ENCODE measurements at regions not wholly inside any gene's neighbourhood (a gene's known extent, or its start where the extent isn't known, plus 50 kb on each side); places are given as distances from the start of the nearest gene placed in this dataset.

- H3K79me2 ChIP-seq (ENCODE audit: insufficient read depth, low read length): no peaks in the 10 kb centered on the region
- H3K4me1 ChIP-seq (ENCODE audit: insufficient read depth, low read length): no peaks in the 10 kb centered on the region
- no peak overlapping the region for H3K4me3 ChIP-seq (ENCODE audit: insufficient read depth, low read length)
- H3K27me3 ChIP-seq (ENCODE audit: insufficient read depth, low read length): no peaks in the 10 kb centered on the region
- no peak for TF ChIP-seq CTCF (IDR thresholded peaks at IDR 0.05; ENCODE audit: extremely low read depth, low read depth, low read length)
- peaks cover 1% of the 10 kb centered on the region for H3K9me3 ChIP-seq (ENCODE audit: low read depth, low read length)
- no peaks in the 10 kb centered on the region for H3K36me3 ChIP-seq (ENCODE audit: insufficient read depth, low read length)
- no peaks in the 10 kb centered on the region for H4K20me1 ChIP-seq (ENCODE audit: insufficient read depth, low read length)
- no peak overlapping the region for H3K27ac ChIP-seq (ENCODE audit: low read depth, low read length)
- H2AFZ ChIP-seq (ENCODE audit: low read length): no peak overlapping the region
- no peak for DNase-seq (ENCODE audit: insufficient read length, low spot score, missing footprints)
- H3K4me2 ChIP-seq (ENCODE audit: insufficient read depth, low read length): no peak overlapping the region
These were observed 138.2 kb upstream of the TUSC1 start for GRCh38 chr9:25816439-25816838.

GRCh38 chr9:25814023-25814422 is 135.8 kb upstream of the TUSC1 start:
- Histone ChIP-seq H3K4me3 (ENCODE audit: insufficient read depth, low read length) (no peak overlapping the region), H3K36me3 (ENCODE audit: insufficient read depth, low read length) (no peaks in the 10 kb centered on the region), H3K4me2 (ENCODE audit: insufficient read depth, low read length) (no peak overlapping the region), H3K27me3 (ENCODE audit: insufficient read depth, low read length) (no peaks in the 10 kb centered on the region), H3K4me1 (ENCODE audit: insufficient read depth, low read length) (no peaks in the 10 kb centered on the region), H3K79me2 (ENCODE audit: insufficient read depth, low read length) (no peaks in the 10 kb centered on the region), H3K9me3 (ENCODE audit: low read depth, low read length) (peaks cover 1% of the 10 kb centered on the region), H3K27ac (ENCODE audit: low read depth, low read length) (no peak overlapping the region), H2AFZ (ENCODE audit: low read length) (no peak overlapping the region), H4K20me1 (ENCODE audit: insufficient read depth, low read length) (no peaks in the 10 kb centered on the region)
- no peak for TF ChIP-seq CTCF (IDR thresholded peaks at IDR 0.05; ENCODE audit: extremely low read depth, low read depth, low read length)
- DNase-seq (ENCODE audit: insufficient read length, low spot score, missing footprints): no peak

GRCh38 chr9:25813478-25813877 is 135.2 kb upstream of the TUSC1 start:
- Histone ChIP-seq H3K4me3 (ENCODE audit: insufficient read depth, low read length) (no peak overlapping the region), H3K27ac (ENCODE audit: low read depth, low read length) (no peak overlapping the region), H3K36me3 (ENCODE audit: insufficient read depth, low read length) (no peaks in the 10 kb centered on the region), H4K20me1 (ENCODE audit: insufficient read depth, low read length) (no peaks in the 10 kb centered on the region), H3K4me2 (ENCODE audit: insufficient read depth, low read length) (no peak overlapping the region), H3K79me2 (ENCODE audit: insufficient read depth, low read length) (no peaks in the 10 kb centered on the region), H3K4me1 (ENCODE audit: insufficient read depth, low read length) (no peaks in the 10 kb centered on the region), H3K9me3 (ENCODE audit: low read depth, low read length) (peaks cover 1% of the 10 kb centered on the region), H3K27me3 (ENCODE audit: insufficient read depth, low read length) (no peaks in the 10 kb centered on the region), H2AFZ (ENCODE audit: low read length) (no peak overlapping the region)
- no peak for TF ChIP-seq CTCF (IDR thresholded peaks at IDR 0.05; ENCODE audit: extremely low read depth, low read depth, low read length)
- DNase-seq (ENCODE audit: insufficient read length, low spot score, missing footprints): no peak

GRCh38 chr9:25808554-25808953 is 130.3 kb upstream of the TUSC1 start:
- no peak overlapping the region for H3K4me2 ChIP-seq (ENCODE audit: insufficient read depth, low read length)
- no peaks in the 10 kb centered on the region for H3K79me2 ChIP-seq (ENCODE audit: insufficient read depth, low read length)
- DNase-seq (ENCODE audit: insufficient read length, low spot score, missing footprints): no peak
- no peak for TF ChIP-seq CTCF (IDR thresholded peaks at IDR 0.05; ENCODE audit: extremely low read depth, low read depth, low read length)
- no peaks in the 10 kb centered on the region for H3K4me1 ChIP-seq (ENCODE audit: insufficient read depth, low read length)
- H2AFZ ChIP-seq (ENCODE audit: low read length): no peak overlapping the region
- H4K20me1 ChIP-seq (ENCODE audit: insufficient read depth, low read length): no peaks in the 10 kb centered on the region
- H3K36me3 ChIP-seq (ENCODE audit: insufficient read depth, low read length): no peaks in the 10 kb centered on the region
- no peak overlapping the region for H3K4me3 ChIP-seq (ENCODE audit: insufficient read depth, low read length)
- H3K9me3 ChIP-seq (ENCODE audit: low read depth, low read length): no peaks in the 10 kb centered on the region
- H3K27ac ChIP-seq (ENCODE audit: low read depth, low read length): no peak overlapping the region
- no peaks in the 10 kb centered on the region for H3K27me3 ChIP-seq (ENCODE audit: insufficient read depth, low read length)

All from osteoblast (primary cell).